ENCODE measurements at regions not wholly inside any gene's neighbourhood (a gene's known extent, or its start where the extent isn't known, plus 50 kb on each side); places are given as distances from the start of the nearest gene placed in this dataset.

DNA sequence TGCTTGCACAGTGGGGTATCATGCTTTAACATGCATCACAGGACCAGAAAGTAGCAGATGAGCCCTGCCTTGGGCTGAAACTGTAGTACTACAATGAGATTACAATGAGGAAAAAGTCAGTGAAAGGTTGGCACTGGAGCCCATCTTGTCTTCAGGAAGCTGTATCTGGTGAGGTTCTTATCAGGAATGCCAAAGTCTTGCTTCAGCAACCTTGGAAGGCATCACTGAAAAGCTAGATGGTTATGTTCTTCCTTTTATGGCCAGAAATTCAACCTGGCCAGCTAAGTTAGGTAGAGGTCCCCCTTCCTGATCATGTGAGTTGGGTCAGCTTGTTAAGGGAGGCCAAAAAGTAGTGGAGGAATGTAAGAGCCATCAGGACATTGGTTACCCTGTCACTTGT lies 254.0 kb upstream of the FAT3 start:
- TF ChIP-seq, protein P1, sequence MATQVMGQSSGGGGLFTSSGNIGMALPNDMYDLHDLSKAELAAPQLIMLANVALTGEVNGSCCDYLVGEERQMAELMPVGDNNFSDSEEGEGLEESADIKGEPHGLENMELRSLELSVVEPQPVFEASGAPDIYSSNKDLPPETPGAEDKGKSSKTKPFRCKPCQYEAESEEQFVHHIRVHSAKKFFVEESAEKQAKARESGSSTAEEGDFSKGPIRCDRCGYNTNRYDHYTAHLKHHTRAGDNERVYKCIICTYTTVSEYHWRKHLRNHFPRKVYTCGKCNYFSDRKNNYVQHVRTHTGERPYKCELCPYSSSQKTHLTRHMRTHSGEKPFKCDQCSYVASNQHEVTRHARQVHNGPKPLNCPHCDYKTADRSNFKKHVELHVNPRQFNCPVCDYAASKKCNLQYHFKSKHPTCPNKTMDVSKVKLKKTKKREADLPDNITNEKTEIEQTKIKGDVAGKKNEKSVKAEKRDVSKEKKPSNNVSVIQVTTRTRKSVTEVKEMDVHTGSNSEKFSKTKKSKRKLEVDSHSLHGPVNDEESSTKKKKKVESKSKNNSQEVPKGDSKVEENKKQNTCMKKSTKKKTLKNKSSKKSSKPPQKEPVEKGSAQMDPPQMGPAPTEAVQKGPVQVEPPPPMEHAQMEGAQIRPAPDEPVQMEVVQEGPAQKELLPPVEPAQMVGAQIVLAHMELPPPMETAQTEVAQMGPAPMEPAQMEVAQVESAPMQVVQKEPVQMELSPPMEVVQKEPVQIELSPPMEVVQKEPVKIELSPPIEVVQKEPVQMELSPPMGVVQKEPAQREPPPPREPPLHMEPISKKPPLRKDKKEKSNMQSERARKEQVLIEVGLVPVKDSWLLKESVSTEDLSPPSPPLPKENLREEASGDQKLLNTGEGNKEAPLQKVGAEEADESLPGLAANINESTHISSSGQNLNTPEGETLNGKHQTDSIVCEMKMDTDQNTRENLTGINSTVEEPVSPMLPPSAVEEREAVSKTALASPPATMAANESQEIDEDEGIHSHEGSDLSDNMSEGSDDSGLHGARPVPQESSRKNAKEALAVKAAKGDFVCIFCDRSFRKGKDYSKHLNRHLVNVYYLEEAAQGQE (IDR thresholded peaks at IDR 0.05; ENCODE audit: insufficient read depth in 1 of 2, low read depth in 2 of 2, low read length in 2 of 2) = no peak
- TF ChIP-seq POLR2AphosphoS5 (IDR thresholded peaks at IDR 0.05; ENCODE audit: low read depth, low read length) (no peak), TAF1 (IDR thresholded peaks at IDR 0.05; ENCODE audit: borderline replicate concordance, insufficient read depth, low read length) (no peak), FOXP2 (optimal IDR thresholded peaks at IDR 0.05; ENCODE audit: borderline replicate concordance, extremely low read depth, extremely low read length, insufficient read depth) (no peak), SIN3A (IDR thresholded peaks at IDR 0.05; ENCODE audit: borderline replicate concordance, insufficient read depth, low read length) (no peak)

DNA sequence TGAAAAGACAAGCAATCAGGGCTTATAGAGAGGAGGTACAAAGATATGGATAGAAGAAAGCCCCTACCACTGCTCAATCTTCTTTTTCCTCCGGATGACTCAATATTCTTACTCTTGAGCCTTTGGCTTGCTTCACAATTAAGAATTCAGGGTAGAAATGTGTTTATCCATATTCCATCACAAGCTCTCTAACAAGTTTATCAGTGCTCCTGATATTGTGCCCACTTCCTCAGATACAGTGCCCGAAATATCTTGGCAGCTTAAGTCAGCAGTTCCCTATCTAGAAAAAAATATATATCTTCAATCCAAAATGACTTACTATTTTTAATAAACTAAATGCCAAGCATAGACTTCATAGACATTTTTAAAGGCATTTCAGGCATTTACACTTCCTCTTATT lies 255.1 kb upstream of the FAT3 start:
- TF ChIP-seq, protein P1 (IDR thresholded peaks at IDR 0.05; ENCODE audit: insufficient read depth in 1 of 2, low read depth in 2 of 2, low read length in 2 of 2) = no peak
- TF ChIP-seq SIN3A (IDR thresholded peaks at IDR 0.05; ENCODE audit: borderline replicate concordance, insufficient read depth, low read length) (no peak), FOXP2 (optimal IDR thresholded peaks at IDR 0.05; ENCODE audit: borderline replicate concordance, extremely low read depth, extremely low read length, insufficient read depth) (no peak), POLR2AphosphoS5 (IDR thresholded peaks at IDR 0.05; ENCODE audit: low read depth, low read length) (no peak), TAF1 (IDR thresholded peaks at IDR 0.05; ENCODE audit: borderline replicate concordance, insufficient read depth, low read length) (no peak)

DNA sequence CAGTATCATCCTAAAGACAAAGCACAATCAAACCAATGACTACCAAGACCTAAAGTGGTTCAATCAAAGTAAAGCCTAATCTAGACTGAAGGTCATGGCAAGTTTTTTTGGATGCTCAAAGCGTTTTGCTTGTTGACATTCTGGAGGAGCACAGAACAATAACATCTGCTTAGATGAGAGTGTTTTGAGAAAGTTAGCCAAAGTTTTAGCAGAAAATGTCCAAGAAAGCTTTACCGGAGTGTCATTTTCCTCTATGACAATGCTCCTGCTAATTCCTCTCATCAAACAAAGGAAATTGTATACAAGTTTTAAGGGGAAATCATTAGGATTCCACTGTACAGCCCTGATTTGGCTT lies 256.9 kb upstream of the FAT3 start:
- TF ChIP-seq FOXP2 (optimal IDR thresholded peaks at IDR 0.05; ENCODE audit: borderline replicate concordance, extremely low read depth, extremely low read length, insufficient read depth) (no peak), SIN3A (IDR thresholded peaks at IDR 0.05; ENCODE audit: borderline replicate concordance, insufficient read depth, low read length) (no peak), TAF1 (IDR thresholded peaks at IDR 0.05; ENCODE audit: borderline replicate concordance, insufficient read depth, low read length) (no peak), POLR2AphosphoS5 (IDR thresholded peaks at IDR 0.05; ENCODE audit: low read depth, low read length) (no peak)
- TF ChIP-seq, protein P1 (IDR thresholded peaks at IDR 0.05; ENCODE audit: insufficient read depth in 1 of 2, low read depth in 2 of 2, low read length in 2 of 2) = no peak

DNA sequence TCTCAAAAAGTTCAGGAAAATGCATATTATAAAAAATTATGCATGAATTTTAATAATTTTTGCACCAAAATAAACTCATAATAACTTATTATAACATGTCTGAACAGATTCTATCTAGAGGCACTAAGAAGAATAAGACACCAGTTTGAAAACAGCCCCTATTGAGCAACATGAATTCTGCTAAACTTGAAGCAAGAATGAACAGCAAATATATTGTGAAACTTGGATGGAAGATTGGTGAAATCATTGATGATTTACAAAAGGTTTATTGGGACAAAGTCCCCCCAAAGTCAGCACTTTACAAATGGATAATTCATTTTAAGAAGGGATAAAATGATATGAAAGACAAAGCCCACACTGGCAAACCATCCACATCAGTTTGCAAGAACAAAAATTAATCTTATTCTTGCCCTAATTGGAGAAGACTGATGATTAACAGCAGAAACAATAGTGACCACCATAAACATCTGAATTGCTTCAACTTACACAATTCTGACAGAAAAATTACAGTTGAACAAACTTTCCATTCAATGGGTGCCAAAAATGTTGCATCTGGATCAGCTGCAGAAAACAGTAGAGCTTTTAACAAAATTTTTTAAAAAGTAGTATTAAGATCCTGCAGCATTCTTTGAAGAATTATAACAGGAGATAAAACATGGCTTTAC lies 257.5 kb upstream of the FAT3 start:
- TF ChIP-seq TAF1 (IDR thresholded peaks at IDR 0.05; ENCODE audit: borderline replicate concordance, insufficient read depth, low read length) (no peak), SIN3A (IDR thresholded peaks at IDR 0.05; ENCODE audit: borderline replicate concordance, insufficient read depth, low read length) (no peak), POLR2AphosphoS5 (IDR thresholded peaks at IDR 0.05; ENCODE audit: low read depth, low read length) (no peak), FOXP2 (optimal IDR thresholded peaks at IDR 0.05; ENCODE audit: borderline replicate concordance, extremely low read depth, extremely low read length, insufficient read depth) (no peak)
- TF ChIP-seq, protein P1 (IDR thresholded peaks at IDR 0.05; ENCODE audit: insufficient read depth in 1 of 2, low read depth in 2 of 2, low read length in 2 of 2) = no peak
